Left ventricle myocardium inferior (tissue), 1 donor: ENCODE measurements at regions not wholly inside any gene's neighbourhood (a gene's known extent, or its start where the extent isn't known, plus 50 kb on each side); places are given as distances from the start of the nearest gene placed in this dataset.

Experiments used
- DNase-seq: peaks from one replicate; pipeline ENCODE4 v3.0.0-alpha.2; 2020
- H3K27ac ChIP-seq: fragments of 200-600 bp; replicated peaks from 2 replicates; pipeline ENCODE4 v1.8.0; 2021
- H3K27me3 ChIP-seq: fragments of 200-600 bp; 2 replicates; pipeline ENCODE4 v1.8.0; 2021; ENCODE audit warnings: low read depth
- H3K36me3 ChIP-seq: fragments of 200-600 bp; 2 replicates; pipeline ENCODE4 v1.8.0; 2021
- H3K4me1 ChIP-seq: fragments of 200-600 bp; 2 replicates; pipeline ENCODE4 v1.8.0; 2021
- H3K4me3 ChIP-seq: fragments of 200-600 bp; 2 replicates; pipeline ENCODE4 v1.8.0; 2021; ENCODE audit warnings: mild to moderate bottlenecking, moderate library complexity
- H3K9me3 ChIP-seq: fragments of 200-600 bp; replicated peaks from 2 replicates; pipeline ENCODE4 v1.8.0; 2021
- intact Hi-C: fragments of 100-400 bp; cut with micrococcal nuclease; formaldehyde crosslinking; loops from one replicate; pipeline ENCODE4 v1.11.0; 2022
- TF ChIP-seq, protein P1 (sequence below): fragments of 200-600 bp; IDR thresholded peaks from 2 replicates; pipeline ENCODE4 v1.8.0; 2021; ENCODE audit warnings: antibody characterized with exemption, mild to moderate bottlenecking, borderline replicate concordance
- donor health status: DM: no; HTN: yes; CAD: no; lungs with severe emphysema.

GRCh38 chr18:2356906-2357305, 214.4 kb downstream of the METTL4 start:
- Histone ChIP-seq H3K36me3 (no peaks in the 10 kb centered on the region), H3K9me3 (no peaks in the 10 kb centered on the region), H3K4me3 (no peak overlapping the region), H3K4me1 (no peaks in the 10 kb centered on the region), H3K27ac (no peak overlapping the region), H3K27me3 (no peaks in the 10 kb centered on the region)
- intact Hi-C loops, result no loop called here
- TF ChIP-seq, protein P1, sequence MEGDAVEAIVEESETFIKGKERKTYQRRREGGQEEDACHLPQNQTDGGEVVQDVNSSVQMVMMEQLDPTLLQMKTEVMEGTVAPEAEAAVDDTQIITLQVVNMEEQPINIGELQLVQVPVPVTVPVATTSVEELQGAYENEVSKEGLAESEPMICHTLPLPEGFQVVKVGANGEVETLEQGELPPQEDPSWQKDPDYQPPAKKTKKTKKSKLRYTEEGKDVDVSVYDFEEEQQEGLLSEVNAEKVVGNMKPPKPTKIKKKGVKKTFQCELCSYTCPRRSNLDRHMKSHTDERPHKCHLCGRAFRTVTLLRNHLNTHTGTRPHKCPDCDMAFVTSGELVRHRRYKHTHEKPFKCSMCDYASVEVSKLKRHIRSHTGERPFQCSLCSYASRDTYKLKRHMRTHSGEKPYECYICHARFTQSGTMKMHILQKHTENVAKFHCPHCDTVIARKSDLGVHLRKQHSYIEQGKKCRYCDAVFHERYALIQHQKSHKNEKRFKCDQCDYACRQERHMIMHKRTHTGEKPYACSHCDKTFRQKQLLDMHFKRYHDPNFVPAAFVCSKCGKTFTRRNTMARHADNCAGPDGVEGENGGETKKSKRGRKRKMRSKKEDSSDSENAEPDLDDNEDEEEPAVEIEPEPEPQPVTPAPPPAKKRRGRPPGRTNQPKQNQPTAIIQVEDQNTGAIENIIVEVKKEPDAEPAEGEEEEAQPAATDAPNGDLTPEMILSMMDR, result no peak
- DNase-seq, result no peak

DNA sequence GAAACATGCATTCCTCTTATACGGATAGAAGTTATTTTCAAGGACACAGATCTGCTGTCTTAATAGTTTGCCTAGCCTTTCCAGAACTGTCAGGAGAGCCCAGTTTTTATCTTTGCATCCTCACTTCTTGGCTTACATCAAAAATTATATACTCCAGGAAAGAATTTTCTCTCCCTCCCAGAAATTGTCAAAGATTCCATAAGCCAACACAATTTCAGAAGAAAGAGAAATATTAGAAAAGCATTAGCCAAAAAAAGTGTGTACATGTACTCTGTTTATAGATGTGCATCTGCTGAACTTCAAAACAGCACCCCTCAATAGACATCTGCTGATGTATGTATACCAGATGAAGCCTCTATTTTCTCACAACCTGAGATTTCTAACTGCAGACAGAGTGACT, 210.4 kb downstream of the METTL4 start:
- intact Hi-C loops, result no loop called here
- Histone ChIP-seq H3K4me1 (no peaks in the 10 kb centered on the region), H3K27me3 (no peaks in the 10 kb centered on the region), H3K4me3 (no peak overlapping the region), H3K9me3 (no peaks in the 10 kb centered on the region), H3K36me3 (no peaks in the 10 kb centered on the region), H3K27ac (no peak overlapping the region)
- TF ChIP-seq, protein P1, result no peak
- no peak for DNase-seq

GRCh38 chr18:2368102-2368501, 203.2 kb downstream of the METTL4 start:
- H3K36me3 ChIP-seq, result no peaks in the 10 kb centered on the region
- TF ChIP-seq, protein P1, result no peak
- no peak for DNase-seq
- H3K4me1 ChIP-seq, result no peaks in the 10 kb centered on the region
- H3K9me3 ChIP-seq, result peaks cover 2% of the 10 kb centered on the region
- no peak overlapping the region for H3K4me3 ChIP-seq
- no peak overlapping the region for H3K27ac ChIP-seq
- intact Hi-C loops, result no loop called here
- no peaks in the 10 kb centered on the region for H3K27me3 ChIP-seq

DNA sequence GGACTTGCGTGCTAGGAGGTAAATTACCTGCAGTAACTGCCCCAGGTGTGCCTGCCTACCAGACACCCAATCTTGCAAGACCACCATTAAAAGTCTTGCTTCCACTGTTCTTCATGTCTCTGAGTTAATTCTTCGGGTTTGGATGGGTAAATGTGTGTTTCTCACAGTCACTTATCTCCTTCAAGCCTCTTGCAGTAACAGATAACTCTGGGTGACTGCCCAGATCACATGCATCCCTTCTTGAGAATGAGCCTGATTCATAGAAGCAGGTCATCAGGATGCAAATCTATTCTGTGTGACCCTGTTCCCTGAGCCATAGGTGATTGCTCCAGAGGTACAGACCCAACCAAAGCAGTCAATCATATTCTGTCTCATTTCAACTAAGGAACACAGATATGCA, 194.6 kb downstream of the METTL4 start:
- Histone ChIP-seq H3K27me3 (no peaks in the 10 kb centered on the region), H3K36me3 (no peaks in the 10 kb centered on the region), H3K4me3 (no peak overlapping the region), H3K27ac (no peak overlapping the region), H3K4me1 (no peaks in the 10 kb centered on the region), H3K9me3 (peaks cover 4% of the 10 kb centered on the region)
- no peak for DNase-seq
- intact Hi-C loops, result no loop called here
- TF ChIP-seq, protein P1, result no peak

GRCh38 chr18:2380101-2380500, 191.2 kb downstream of the METTL4 start:
- H3K27me3 ChIP-seq, result no peaks in the 10 kb centered on the region
- H3K36me3 ChIP-seq, result no peaks in the 10 kb centered on the region
- H3K9me3 ChIP-seq, result no peaks in the 10 kb centered on the region
- no peak overlapping the region for H3K27ac ChIP-seq
- no peak for DNase-seq
- H3K4me3 ChIP-seq, result no peak overlapping the region
- intact Hi-C loops, result no loop called here
- no peaks in the 10 kb centered on the region for H3K4me1 ChIP-seq
- TF ChIP-seq, protein P1, result no peak

GRCh38 chr18:2381539-2381938, 189.8 kb downstream of the METTL4 start:
- H3K27me3 ChIP-seq, result no peaks in the 10 kb centered on the region
- no peaks in the 10 kb centered on the region for H3K4me1 ChIP-seq
- TF ChIP-seq, protein P1, result no peak
- H3K27ac ChIP-seq, result no peak overlapping the region
- peaks cover 7% of the 10 kb centered on the region for H3K9me3 ChIP-seq
- DNase-seq, result no peak
- H3K4me3 ChIP-seq, result no peak overlapping the region
- H3K36me3 ChIP-seq, result no peaks in the 10 kb centered on the region
- intact Hi-C loops, result no loop called here
